Right cardiac atrium (tissue), 5 donors: ENCODE measurements at regions not wholly inside any gene's neighbourhood (a gene's known extent, or its start where the extent isn't known, plus 50 kb on each side); places are given as distances from the start of the nearest gene placed in this dataset.
A peak's percentile ranks its signal among the peaks of the same experiment; 100 is the strongest.

Source experiments
- ATAC-seq, 2 donors: fragments of 200-7000 bp; cut with Tn5 transposase; one replicate each; pipeline versions ENCODE4 v1.8.0 to v1.9.1; 2020; ENCODE audit warnings: moderate library complexity in 2 of 2, mild to moderate bottlenecking in 1 of 2
- DNase-seq, 3 donors: peaks; one replicate each; pipeline ENCODE4 v3.0.0-alpha.2; 2020
- H3K27ac ChIP-seq: one replicate; pipeline ENCODE4 v1.5.1; 2013; ENCODE audit warnings: mild to moderate bottlenecking, low read length, control low read depth, moderate library complexity
- H3K27me3 ChIP-seq: one replicate; pipeline ENCODE4 v1.6.1; 2013; ENCODE audit not compliant: control insufficient read depth, insufficient read depth
- H3K4me1 ChIP-seq: one replicate; pipeline ENCODE4 v1.6.1; 2013; ENCODE audit warnings: low read length; ENCODE audit not compliant: control insufficient read depth, insufficient read depth
- H3K4me3 ChIP-seq: one replicate; pipeline ENCODE4 v1.5.1; 2013; ENCODE audit warnings: low read length, control low read depth
- H3K9me3 ChIP-seq: one replicate; pipeline ENCODE4 v1.6.1; 2013; ENCODE audit warnings: low read length; ENCODE audit not compliant: control insufficient read depth
- WGBS: extraction: QIAGEN DNeasy Blood & Tissue Kit; methylation state at CpG from one replicate; pipeline ENCODE4 v1.1.7; 2013; 5-methylcytosine and 5-hydroxymethylcytosine counted together
- intact Hi-C, 4 donors: fragments of 100-400 bp; cut with DNase I; formaldehyde crosslinking; loops; one replicate each; pipeline versions ENCODE4 v1.11.0 to v1.14.0; 2022 to 2023
- donor health status: healthy with polysubstance abuse.
- donor health status: DM: no; HTN: yes; CAD: no.
- donor health status: DM: no; HTN: no; CAD: no.
- donor health status: DM: no; HTN: yes; CAD: no; lungs with severe emphysema.
- donor health status: DM: yes; HTN: yes; CAD: no.

DNA sequence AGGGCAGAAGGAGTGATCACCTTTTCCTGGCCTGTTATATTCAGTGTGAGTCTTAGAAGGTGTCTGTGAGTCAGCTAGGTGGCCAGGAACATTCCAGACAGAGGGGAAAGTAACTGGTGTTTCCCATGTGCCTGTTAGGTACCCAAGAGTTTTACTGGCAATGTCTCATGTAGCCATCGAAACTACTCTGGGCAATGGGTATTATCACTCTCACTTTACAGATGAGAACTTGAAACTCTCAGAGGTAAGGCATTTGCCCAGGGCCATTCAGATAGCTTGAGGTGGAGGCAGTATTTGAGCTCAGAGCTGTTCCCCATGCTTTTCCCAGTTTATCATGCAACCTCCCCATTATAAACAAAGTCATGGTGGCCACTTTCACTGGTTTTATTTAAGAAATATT lies 80.4 kb upstream of the NHS start:
- no peaks in the 10 kb centered on the region for H3K27me3 ChIP-seq
- no peaks in the 10 kb centered on the region for H3K4me1 ChIP-seq
- DNase-seq (no peak), ATAC-seq (no peak)
- no peak overlapping the region for H3K27ac ChIP-seq
- H3K9me3 ChIP-seq, result no peaks in the 10 kb centered on the region
- no peak overlapping the region for H3K4me3 ChIP-seq
- 91% methylated on average over 1 of the region's 1 CpG for WGBS
- intact Hi-C loops, result no loop called here

DNA sequence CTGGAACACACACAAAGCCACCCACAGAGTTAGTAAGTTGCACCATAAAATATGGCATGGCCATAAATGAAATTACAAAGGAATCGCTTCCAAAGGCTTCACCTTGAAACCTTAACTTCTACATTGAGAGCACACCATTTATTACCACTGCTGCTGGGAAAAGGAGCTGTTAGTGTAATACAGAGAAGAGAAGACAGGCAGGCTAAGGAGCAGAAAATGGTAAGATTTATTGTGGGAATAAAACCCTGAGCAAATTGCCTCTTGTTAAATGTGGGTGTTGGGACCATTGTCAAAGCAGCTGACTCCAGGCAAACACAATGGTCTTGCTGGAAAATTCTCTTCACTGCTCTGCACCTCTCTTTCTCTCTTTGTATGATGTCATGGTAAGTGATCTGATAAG lies 79.2 kb upstream of the NHS start:
- H3K27me3 ChIP-seq, result no peaks in the 10 kb centered on the region
- no peak overlapping the region for H3K27ac ChIP-seq
- no peaks in the 10 kb centered on the region for H3K9me3 ChIP-seq
- H3K4me3 ChIP-seq, result no peak overlapping the region
- intact Hi-C loops, result no loop called here
- DNase-seq (no peak), ATAC-seq (no peak)
- no peaks in the 10 kb centered on the region for H3K4me1 ChIP-seq
- 93% methylated on average over 1 of the region's 1 CpG for WGBS

DNA sequence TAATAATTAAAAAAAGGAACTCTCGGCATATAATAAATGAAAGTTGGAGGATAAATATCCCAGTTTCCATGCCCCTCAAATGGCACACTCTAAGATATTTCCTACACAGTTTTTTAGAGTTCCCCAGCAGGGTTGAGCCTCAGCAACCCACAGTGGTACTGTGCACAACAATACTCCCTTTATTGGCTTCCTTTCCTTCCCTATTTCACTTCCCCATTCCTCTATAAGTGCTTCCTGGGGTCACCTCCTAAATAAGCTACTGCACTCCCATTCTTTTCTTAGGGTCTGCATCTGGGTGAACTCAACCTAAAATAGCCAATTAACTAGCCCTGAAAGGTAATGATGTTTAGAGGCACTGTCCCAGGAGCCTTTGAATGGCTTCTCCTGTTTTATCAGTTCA lies 76.4 kb upstream of the NHS start:
- H3K9me3 ChIP-seq, result no peaks in the 10 kb centered on the region
- 87% methylated on average over 1 of the region's 1 CpG for WGBS
- no peaks in the 10 kb centered on the region for H3K4me1 ChIP-seq
- H3K27me3 ChIP-seq, result no peaks in the 10 kb centered on the region
- intact Hi-C loops, result no loop called here
- ATAC-seq, result no peak
- no peak overlapping the region for H3K4me3 ChIP-seq
- DNase-seq, result no peak
- H3K27ac ChIP-seq, result no peak overlapping the region

DNA sequence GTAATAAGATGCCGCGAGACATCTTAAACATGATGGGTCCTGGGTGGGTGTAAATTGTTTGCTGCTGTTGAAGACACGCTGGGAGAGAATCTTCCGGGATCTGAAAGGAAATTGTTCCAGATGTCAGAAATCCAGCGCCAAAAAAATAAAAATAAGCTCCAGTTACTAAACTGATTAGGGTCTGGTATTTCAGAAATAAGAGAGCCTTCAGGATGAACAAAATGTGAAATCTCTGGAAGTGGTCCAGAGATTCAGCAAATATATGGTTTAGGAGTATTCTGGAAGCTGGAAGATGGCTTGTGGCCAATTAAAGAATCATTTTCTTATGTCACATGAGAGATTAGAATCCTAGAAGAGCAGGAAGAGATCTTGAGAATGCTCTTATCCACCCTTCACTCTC lies 75.8 kb upstream of the NHS start:
- no peaks in the 10 kb centered on the region for H3K4me1 ChIP-seq
- intact Hi-C loops, result no loop called here
- no peaks in the 10 kb centered on the region for H3K27me3 ChIP-seq
- DNase-seq, result no peak
- no peak overlapping the region for H3K27ac ChIP-seq
- 60% methylated on average over 5 of the region's 5 CpGs for WGBS
- no peaks in the 10 kb centered on the region for H3K9me3 ChIP-seq
- no peak for ATAC-seq
- H3K4me3 ChIP-seq, result peak overlapping the region; percentile 15

DNA sequence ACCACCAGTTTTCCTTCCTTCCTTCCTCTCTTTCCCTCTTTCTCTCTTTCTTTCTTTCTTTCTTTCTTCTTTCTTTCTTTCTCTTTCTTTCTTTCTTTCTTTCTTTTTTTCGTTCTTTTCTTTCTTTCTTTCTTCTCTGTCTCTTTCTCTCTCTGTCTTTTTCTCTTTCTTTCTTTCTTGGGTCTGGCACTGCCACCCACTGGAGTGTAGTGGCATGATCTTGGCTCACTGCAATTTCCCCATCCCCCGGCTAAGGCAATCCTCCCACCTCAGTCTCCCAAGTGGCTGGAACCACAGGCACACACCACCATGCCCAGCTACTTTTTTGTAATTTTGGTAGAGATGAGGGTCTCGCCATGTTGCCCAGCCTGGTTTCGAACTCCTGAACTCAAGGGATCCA lies 51.6 kb upstream of the NHS start:
- Histone ChIP-seq H3K27ac (no peak overlapping the region), H3K4me3 (no peak overlapping the region), H3K9me3 (no peaks in the 10 kb centered on the region), H3K27me3 (no peaks in the 10 kb centered on the region), H3K4me1 (no peaks in the 10 kb centered on the region)
- ATAC-seq, result no peak
- DNase-seq, result no peak
- 84% methylated on average over 4 of the region's 4 CpGs for WGBS
- intact Hi-C loops, result no loop called here
